ENCODE measurements at regions not wholly inside any gene's neighbourhood (a gene's known extent, or its start where the extent isn't known, plus 50 kb on each side); places are given as distances from the start of the nearest gene placed in this dataset.

DNA sequence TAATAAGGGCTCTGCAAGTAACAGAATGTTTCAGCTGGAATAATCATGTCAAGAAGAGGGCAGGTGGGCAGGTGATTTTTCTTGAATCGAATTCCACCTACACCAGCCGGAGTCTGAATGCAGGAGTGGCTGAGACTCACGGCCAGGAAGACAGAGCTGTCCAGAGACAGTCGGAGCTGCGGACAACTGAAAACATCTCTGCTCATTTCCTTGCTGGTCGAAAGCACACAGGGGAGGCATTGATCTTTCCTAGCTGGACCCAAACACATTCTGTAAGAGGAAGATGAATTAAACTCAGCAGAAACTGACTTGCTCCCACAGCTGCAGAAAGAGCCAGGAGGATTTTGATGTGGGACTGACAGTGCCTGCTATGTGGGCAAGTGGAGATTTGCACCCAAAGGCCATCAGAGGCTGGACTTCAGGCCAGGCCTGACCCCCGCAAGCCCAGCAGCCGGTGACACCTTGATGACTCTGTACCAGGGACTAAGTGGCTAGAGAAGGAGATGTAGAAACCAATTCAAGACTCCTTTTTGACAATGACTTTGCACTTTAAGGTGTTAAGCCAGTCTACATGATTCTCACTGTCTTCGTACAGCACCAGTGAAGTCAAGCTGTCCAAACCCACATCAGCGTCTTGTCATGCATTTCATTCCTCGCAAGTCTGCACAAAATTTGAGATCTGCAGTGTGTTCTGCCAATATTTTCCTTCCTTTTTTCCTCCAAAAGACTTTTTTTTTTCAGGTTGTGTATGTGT, 169.4 kb downstream of the TEX36 start:
- no peak for DNase-seq (ENCODE audit: low read depth)

DNA sequence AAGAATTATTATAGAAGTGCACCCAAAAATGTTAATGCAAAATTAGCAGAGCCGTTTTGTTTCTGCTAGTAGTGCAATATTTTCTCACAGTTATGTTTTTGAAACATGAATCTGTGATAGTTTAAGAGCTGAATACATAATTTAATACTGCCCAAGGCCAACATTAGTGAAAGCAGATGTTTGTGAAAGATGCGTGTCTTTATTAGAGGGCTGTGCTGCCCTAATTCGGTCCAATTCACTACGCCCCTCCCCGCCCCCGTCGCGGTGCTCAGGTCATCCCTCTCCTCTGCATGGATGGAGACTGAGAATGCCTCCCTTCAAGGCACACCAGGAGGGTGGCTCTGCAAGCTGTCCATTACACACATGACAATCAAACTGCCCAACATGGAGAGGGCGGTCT, 172.0 kb downstream of the TEX36 start:
- no peak for DNase-seq (ENCODE audit: low read depth)

DNA sequence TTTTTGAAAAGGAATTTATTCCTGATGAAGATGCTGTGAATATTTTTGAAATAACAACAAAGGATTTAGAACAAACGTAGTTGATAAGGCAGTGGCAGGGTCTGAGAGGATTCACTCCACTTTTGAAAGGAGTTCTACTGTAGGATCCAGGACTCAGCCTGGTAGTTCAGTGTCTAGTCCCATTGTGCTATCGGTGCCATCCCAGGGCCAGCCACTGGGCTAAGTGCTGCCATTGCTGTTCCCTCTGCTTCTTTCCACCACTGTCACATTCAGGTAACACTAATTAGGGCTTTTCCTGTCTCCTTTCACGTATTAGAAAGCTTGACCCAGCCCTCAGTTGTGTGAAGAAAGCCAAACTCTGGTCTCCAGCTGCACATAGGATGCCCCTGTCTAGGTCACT, 177.3 kb downstream of the TEX36 start:
- no peak for DNase-seq (ENCODE audit: low read depth)

DNA sequence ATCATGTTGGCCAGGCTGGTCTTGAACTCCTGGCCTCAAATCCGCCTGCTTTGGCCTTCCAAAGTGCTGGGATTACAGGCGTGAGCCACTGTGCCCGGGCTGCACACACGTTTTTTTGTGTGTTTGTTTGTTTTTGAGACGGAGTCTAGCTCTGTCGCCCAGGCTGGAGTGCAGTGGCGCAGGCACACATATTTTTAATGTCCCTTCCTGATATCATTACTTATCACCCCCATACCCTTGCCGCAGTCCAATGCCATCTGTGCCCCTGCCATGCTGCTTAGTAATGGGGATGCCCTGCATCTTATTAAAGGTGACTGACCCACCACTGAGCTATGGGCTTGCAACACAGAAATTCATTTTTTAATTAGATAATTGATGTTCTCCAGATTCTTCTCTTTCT, 180.7 kb downstream of the TEX36 start:
- DNase-seq (ENCODE audit: low read depth): no peak

DNA sequence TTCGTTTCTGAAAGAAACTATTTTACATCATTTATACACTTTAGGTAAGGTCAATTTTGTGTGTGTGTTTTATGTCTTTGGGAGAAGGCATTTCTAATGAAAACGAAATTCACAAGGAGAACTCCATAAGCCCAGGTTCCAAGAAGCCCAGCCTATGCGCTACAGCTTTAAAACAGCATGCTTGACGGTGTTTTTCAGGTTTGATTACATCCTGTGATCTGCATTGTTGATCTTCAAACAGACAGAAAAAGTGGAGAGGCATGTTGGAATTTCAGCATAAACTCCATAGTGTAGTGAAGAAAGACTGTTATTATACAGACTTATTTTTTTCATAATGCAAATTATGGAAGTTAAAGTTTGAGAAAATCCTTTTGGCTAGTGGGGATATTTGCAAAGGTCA, 187.6 kb downstream of the TEX36 start:
- no peak for DNase-seq (ENCODE audit: low read depth)

DNA sequence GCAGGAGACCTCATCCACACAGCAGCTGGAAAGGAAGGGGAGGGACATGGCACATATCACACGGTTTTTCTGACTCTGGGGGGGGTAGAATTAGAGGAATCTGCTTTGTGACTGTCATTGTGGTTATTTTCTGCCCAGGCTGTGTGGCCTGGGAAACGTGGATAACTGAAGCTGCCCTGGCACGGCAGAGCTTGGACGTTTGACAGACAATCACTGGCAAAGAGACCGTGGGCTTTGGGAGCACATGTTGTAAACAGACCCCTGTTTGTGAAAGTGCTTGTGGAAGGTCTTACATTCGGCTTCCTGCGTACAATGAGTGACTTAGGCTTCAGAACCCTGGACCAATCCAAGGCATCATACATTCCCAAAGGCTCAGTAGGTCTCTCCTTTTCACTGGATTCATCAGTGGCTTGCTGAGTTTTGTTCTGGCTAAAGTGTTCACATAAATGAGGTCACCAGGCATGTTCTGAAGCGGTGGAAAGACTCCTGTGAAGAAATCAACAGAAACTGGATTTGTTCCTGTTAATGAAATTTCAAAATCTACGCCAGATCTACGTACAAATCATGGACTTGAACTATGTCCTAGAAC, 188.2 kb downstream of the TEX36 start:
- no peak for DNase-seq (ENCODE audit: low read depth)

DNA sequence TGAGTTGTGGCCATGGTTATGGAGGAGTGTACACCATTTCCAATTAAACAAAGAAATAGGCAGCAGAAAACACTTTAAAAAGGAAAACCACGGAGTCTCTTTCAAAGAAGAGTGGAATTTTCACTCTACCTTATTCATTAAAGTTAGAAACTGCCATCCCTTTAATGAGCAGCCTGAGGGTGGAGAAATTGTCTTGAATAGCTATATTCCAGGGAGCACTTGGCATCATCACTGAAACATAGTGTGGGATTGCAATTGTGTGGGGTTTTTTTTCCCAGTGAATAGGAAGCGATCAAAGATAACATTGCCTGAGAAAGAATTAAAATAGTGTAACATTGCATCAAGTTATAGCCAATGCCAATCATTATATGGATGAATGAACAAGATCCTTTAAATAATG, 191.6 kb downstream of the TEX36 start:
- no peak for DNase-seq (ENCODE audit: low read depth)

DNA sequence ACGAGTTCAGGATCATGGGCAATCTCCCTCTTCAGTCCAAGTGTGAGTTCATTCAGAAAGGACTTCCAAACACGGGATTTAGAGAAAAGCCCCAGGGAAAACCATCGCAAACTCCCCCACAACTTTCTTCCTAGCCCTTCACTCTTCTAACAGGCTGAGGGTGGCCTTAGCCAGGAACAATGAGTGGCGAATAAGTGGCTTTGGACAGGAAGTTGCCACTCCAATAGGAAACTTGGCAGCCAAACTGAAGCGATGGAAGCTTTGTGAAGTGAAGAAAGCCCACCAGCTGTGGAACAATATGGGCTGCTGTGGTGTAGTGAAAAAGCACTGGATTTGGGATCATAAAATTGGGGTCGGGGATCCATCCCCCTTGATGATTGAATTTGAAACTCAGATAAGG, 193.2 kb downstream of the TEX36 start:
- no peak for DNase-seq (ENCODE audit: low read depth)

DNA sequence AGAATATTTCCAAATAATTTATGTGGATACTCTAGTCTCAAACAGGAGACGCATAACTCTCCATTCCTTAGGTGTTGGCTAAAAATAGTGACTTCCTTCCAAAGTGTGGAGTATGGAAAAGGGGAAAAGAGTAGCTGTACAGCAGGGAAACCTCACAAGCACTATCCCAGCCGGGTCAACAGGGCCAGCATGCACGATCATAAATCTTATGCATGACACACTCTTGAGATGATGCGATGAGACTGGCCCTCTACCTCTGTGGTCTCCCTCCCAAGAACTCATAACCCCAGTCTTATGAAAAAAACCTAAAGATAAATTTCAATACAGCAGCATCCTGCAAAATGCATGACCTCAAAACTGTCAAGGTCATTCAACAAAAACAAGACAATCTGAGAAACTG, 197.3 kb downstream of the TEX36 start:
- DNase-seq (ENCODE audit: low read depth): no peak

DNA sequence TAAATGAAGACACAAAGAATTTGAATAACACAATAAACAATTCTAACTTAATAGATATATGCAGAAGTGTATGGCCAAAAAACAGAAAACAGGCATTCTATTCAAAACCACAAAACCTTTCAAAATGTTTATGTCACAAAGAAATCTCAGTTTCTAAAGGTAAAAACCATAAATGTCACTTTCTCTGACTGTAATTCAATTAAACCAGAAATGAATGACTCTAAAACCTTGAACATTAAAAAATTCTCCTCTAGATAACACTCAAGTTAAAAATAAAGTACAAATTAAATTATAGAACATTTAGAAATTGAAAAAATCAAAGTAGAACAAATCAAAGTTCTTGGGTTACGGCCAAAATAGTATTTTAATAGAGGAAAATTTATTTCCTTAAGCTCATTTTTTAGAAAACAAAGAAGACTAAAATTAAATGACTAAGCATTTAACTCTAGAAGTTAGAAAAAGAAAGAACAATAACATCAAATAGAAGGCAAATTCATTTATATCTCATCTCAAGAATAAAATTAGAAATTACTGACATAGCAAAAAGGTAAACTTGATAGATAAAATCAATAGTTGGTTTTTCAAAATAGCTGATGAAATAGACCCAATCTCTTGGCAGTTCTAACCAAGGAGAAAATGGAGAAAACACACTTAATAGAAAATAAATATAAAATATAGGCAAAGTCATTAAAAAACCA, 198.8 kb downstream of the TEX36 start:
- no peak for DNase-seq (ENCODE audit: low read depth)

DNA sequence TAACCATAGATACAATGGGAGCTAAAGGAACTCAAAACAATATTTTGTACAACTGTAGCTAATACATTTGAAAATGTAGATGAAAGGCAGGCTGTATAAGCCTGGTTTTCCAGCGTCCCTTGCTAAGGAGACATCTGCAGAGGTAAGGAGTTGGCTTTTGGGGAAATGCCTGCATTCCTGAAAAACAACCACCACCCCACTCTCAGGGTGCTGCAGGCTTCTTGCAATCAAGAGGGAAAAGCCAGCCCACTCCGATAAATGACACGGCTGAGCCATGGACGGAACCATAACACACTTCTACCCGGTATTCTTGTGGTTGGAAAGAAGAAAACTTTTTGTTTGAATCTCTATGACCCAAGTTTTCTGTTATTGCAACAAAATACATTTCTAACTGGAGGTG, 200.3 kb downstream of the TEX36 start:
- DNase-seq (ENCODE audit: low read depth): no peak

DNA sequence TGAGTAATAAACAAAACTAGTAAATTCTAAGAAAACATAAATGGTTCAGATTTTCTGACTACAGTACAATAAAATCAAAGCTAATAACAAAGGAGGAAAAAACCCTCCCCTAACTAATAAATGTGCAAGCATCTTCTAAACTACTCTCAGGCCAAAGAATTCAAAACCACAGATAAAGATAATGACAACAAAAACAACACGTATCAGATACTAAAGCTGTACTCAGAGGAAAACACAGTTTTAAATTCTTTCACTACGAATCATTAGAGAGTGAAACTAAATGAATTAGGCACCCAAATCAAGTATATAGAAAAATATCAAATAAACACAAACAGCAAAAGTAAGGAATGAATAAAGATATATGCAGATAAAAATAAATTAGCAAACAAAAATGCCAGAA, 200.9 kb downstream of the TEX36 start:
- no peak for DNase-seq (ENCODE audit: low read depth)

DNA sequence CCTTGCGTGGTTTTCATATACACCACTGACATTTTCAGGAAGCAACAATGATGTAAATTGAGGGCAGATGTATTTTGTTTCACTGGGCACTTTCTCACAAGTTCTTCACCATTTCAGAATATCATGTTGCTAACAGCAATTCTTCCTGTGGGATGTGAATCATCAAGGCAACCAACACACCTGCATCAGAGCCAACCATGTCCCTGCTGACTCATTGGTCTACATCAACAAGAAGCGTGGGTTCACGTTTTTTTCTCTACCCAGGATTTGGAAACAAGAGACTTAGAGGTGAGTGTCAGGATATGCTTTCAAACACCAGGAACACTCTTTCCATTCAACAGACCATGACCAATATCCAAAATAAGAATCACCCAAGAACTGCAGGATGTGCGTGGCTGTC, 203.9 kb downstream of the TEX36 start:
- no peak for DNase-seq (ENCODE audit: low read depth)

DNA sequence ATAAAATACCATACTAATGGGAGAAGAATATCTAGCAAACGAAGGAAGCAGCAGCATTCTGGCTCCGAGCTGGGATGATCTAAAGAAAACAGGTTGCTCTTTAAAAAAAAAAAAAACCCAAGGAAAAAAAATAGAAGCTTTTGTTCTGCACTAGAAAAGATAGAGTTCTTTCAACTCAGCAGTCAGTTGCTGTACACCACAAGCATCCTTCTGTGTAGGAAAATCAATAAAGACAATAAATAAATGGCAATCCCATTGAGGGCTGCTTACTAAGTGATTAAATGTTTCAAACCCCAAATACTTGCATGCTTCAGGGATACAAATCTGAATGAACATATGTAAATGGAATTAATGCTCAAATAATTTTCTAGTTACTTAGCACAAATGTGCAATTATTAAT, 207.1 kb downstream of the TEX36 start:
- DNase-seq (ENCODE audit: low read depth): no peak

DNA sequence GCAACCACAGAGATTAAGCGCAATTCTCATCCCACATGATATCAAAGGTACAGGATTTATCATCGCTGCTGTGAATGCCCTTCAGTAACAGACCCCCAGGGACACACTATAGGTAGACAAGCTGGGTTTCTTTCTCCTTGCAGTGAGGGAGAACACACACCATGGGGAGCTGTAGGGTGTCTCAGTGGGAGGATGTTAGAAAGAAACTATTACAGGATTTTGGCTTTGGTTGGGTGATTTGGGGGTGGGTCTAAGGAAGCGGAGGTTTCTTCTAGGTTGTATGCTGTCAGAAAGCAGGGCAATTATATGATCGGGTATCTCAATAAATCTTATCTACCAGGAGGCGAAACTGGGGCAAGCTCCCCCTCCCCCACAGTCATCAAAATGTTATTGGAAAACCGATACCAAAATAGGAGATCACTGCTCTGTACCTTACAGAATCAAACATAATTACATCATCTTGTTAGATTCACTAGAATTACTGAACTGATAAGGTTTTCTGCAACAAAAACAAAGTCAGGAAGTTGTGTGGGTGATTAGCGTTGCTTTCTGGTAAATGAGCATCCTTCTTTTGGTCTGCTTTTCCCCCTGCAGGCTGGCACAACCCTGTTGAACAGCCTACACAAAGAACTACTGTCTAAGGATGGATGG, 209.7 kb downstream of the TEX36 start:
- no peak for DNase-seq (ENCODE audit: low read depth)

DNA sequence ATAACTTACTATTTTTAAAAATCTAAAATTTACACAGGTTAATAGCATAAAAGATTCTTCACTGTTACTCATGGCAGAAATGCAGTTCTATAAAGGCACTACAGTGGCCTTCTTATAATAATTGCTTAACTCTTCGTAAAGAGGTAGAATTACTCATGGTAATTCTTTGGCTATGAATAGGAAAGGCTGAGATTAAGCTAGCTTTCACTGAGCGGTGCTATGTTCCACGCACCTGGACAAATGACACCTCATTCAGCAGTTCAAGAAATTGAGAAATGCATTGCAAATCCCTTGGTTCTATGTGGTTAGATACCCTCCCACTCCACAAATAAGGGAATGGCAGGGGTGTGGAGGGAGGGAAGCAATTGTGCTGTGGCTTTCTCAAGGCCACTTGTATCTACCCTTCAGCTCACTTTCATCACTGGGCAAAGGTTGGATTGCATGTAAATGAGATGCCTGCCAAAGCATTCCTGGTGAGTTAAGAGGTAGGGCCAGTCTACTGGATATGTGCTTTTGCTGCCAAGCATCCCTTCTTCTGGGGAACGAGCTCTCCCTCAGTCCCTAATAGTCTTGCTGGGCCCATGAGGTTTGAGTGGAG, 210.9 kb downstream of the TEX36 start:
- no peak for DNase-seq (ENCODE audit: low read depth)

DNA sequence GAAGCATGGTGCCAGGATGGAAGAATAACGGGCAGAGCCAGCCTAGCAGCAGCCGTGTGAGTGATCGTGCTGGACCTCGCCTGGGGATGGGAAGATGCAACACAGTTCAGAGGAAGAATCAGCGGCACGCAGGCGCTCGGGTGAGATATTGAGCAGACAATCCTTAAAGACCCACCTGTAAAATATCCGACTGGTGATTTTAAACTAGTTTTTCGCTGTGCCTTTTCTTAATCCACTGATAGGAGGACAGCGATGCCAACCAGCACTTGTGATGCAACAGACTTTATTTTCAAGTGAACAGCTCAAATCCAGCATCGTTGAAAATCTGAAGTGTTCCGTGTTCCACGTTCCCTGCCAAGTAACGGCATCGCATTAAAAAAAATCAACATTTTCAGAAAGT, 214.7 kb downstream of the TEX36 start:
- no peak for DNase-seq (ENCODE audit: low read depth)

DNA sequence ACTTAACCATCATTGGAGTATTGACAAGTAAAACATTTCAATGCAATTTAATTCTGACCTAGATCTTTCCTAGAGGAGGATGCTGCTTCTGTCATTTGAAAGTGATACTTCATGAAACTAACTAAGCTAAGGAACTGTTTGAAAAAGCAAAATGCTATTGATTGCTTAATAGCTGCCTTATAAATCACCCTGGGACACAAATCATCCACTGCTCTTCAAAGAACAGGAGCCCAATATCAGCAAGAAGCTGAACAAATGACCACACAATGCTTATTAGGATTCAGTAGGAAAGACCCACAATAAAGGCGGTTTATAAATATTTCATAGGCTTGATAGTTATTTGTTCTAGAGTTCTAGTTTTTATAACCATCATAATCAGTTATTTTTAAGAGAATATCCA, 216.3 kb downstream of the TEX36 start:
- no peak for DNase-seq (ENCODE audit: low read depth)

DNA sequence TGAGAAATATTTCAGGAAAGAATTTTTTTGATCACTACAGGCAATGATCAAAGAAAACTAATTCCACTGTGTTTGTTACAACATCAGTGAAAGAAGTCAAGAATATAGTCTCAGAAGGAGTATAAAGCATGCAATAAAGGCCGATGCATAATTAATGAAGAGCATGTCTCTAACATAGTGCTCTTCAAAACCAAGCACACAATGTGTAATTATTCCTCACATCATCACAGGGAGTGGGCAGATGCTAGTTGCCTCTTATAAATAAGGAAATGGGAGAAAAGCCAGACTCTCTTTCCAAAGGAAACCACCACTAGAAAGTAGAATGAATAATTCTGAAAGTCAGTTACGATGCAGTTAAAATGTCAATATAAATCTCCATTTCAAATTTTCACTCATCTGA, 220.1 kb downstream of the TEX36 start:
- DNase-seq (ENCODE audit: low read depth): no peak

DNA sequence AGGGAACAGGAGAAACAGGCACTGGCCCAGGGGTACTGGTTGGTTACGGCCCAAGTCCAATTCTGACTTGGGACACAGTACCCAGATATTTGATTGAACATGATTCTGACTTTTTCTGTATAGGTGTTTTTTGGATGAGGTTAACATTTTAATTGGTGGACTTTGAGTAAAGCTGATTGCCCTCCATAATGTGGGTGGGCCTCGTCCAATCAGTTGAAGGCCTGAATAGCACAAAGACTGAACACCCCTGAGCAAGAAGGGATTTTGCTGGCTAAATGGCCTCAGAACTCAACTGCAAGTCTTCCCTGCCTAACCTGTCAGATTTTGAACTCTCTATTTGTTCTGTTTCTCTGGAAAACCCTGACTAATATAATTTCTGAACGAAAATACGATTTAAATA, 222.6 kb downstream of the TEX36 start:
- DNase-seq (ENCODE audit: low read depth): no peak

DNA sequence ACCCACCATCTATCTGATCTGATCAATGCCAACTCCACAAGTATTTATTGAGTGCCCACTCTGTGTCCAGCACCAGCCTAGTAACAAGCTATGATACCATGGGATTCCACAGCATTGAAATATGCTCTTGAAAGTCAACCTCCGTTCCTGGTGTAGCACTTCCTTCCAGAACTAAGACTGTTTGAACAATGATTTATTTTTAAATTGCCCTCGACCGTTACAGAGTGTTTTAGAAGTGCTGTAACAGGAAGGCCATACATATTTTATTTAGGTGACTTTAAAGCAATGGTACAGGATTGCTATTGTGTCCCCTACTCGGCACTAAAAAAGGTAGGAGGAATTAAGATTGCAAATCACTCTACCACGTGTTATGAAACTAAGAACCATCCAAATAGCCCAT, 225.6 kb downstream of the TEX36 start:
- DNase-seq (ENCODE audit: low read depth): no peak

DNA sequence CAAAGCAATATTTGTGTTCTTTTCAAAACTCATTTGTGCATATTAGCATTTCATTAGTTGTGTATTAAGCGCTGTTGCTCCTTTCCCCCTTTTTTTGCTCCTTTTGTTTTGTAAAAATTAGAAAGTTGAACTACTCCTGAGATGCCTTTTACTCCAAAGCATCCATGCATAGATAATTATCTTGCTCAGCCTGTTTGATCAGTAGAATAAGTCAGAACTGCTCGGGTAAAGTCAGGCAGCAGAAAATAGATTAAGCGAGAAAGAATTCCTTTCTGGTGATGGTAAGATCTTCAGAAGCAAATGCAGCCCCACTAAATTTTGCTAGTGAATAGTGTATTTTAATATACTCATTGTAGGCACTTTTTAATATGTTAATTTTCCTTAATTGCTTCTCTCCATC, 227.1 kb downstream of the TEX36 start:
- DNase-seq (ENCODE audit: low read depth): no peak

DNA sequence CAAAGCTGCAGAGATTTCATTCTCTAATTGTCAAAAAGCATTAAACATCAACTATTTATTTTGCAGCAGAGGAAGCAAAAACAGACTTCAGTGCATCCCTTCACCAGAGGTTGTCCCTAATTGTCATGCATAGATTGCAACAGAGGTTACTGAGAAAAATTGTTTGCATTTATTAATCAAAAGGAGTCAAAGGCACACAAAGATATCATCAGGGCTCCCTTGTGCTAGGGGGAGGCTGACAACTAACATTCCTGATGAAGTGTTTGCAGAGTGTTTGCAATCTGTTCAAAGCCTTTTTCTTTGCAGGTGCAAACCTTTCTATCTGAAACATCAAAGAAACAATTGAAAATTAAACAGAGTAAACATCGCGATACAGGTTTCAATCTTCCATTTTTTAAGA, 227.5 kb downstream of the TEX36 start:
- DNase-seq (ENCODE audit: low read depth): no peak
